A549 (cell line): ENCODE measurements at regions not wholly inside any gene's neighbourhood (a gene's known extent, or its start where the extent isn't known, plus 50 kb on each side); places are given as distances from the start of the nearest gene placed in this dataset.

Source experiments
- ATAC-seq, 2 experiments: fragments of 200-7000 bp in 1 of 2; fragments of >200 bp in 1 of 2; cut with Nextera tagmentation in 1 of 2; cut with Tn5 transposase in 1 of 2; 3 replicates each; pipeline versions ENCODE4 v1.8.0 to v1.9.1; 2018 to 2020; ENCODE audit warnings: mild to moderate bottlenecking in 1 of 2, moderate library complexity in 1 of 2
- CTCF ChIA-PET: fragments of 300-600 bp; sonication (Branson Sonifier 250); formaldehyde crosslinking; extraction: SDS; loops from one replicate; lab custom pipeline; 2021; ENCODE audit warnings: antibody characterized with exemption, inconsistent platforms; lab: Yijun Ruan, JAX
- POLR2A ChIA-PET: fragments of 350-600 bp; formaldehyde crosslinking; extraction: SDS; loops from one replicate; lab custom pipeline; 2021; ENCODE audit warnings: antibody characterized with exemption, inconsistent platforms; lab: Yijun Ruan, JAX
- DNase-seq, 2 experiments: peaks; one replicate each; pipeline versions ENCODE4 v3.0.0 to v3.0.0-alpha.2; 2011 to 2016; ENCODE audit warnings: low read depth in 1 of 2, low spot score in 1 of 2
- FAIRE-seq: peaks from 2 replicates; lab custom pipeline; 2011; peaks lifted over from hg19 to GRCh38; lab: Jason Lieb, UNC
- H3K27ac ChIP-seq, 2 experiments: fragments of >200 bp; sonication (Bioruptor Twin); formaldehyde crosslinking; 3 replicates each; pipeline ENCODE4 v1.5.1; 2016 to 2017
- H3K4me1 ChIP-seq: fragments of >200 bp; sonication (Bioruptor Twin); formaldehyde crosslinking; 3 replicates; pipeline ENCODE4 v1.6.1; 2016
- H3K4me2 ChIP-seq: fragments of >200 bp; sonication (Bioruptor Twin); formaldehyde crosslinking; 3 replicates; pipeline ENCODE4 v1.6.1; 2016
- H3K4me3 ChIP-seq: fragments of >200 bp; sonication (Bioruptor Twin); formaldehyde crosslinking; 3 replicates; pipeline ENCODE4 v1.5.1; 2016
- H3K9me3 ChIP-seq: fragments of >200 bp; sonication (Bioruptor Twin); formaldehyde crosslinking; 3 replicates; pipeline ENCODE4 v1.6.1; 2016
- CBX8 ChIP-seq: fragments of 200-600 bp; sonication (generic); IDR thresholded peaks from 2 replicates; pipeline ENCODE4 v1.6.1; 2016
- CHD4 ChIP-seq: fragments of 200-600 bp; sonication (generic); IDR thresholded peaks from 2 replicates; pipeline ENCODE4 v1.6.1; 2016; ENCODE audit warnings: antibody characterized with exemption, mild to moderate bottlenecking, borderline replicate concordance
- FOSB ChIP-seq: fragments of 250-450 bp; sonication (Bioruptor Pico); IDR thresholded peaks from 2 replicates; pipeline ENCODE4 v1.5.0; 2020; ENCODE audit warnings: mild to moderate bottlenecking, moderate library complexity
- FOXS1 ChIP-seq: fragments of 250-450 bp; sonication (Bioruptor Pico); IDR thresholded peaks from 2 replicates; pipeline ENCODE4 v1.5.0; 2020; ENCODE audit warnings: mild to moderate bottlenecking, moderate library complexity
- HEYL ChIP-seq: fragments of 250-450 bp; sonication (Bioruptor Pico); IDR thresholded peaks from 2 replicates; pipeline ENCODE4 v1.8.0; 2021; ENCODE audit warnings: mild to moderate bottlenecking, moderate library complexity
- HOXA7 ChIP-seq: fragments of 250-450 bp; sonication (Bioruptor Pico); IDR thresholded peaks from 2 replicates; pipeline ENCODE4 v1.5.0; 2020; ENCODE audit warnings: mild to moderate bottlenecking, moderate library complexity
- HOXB5 ChIP-seq: fragments of 250-450 bp; sonication (Bioruptor Pico); IDR thresholded peaks from 2 replicates; pipeline ENCODE4 v1.5.0; 2020; ENCODE audit warnings: mild to moderate bottlenecking, moderate library complexity
- JUNB ChIP-seq: fragments of >200 bp; sonication (Bioruptor Twin); formaldehyde crosslinking; IDR thresholded peaks from 2 replicates; pipeline ENCODE4 v1.6.1; 2016
- KDM1A ChIP-seq: fragments of 200-600 bp; sonication (generic); IDR thresholded peaks from 2 replicates; pipeline ENCODE4 v1.6.1; 2016; ENCODE audit warnings: low read depth, mild to moderate bottlenecking
- MAZ ChIP-seq: fragments of 150-350 bp; IDR thresholded peaks from 2 replicates; pipeline ENCODE4 v1.6.1; 2014; ENCODE audit warnings: antibody characterized with exemption, low read depth, low read length, borderline replicate concordance
- MYC ChIP-seq: IDR thresholded peaks from 2 replicates; pipeline ENCODE4 v1.6.1; 2012; ENCODE audit warnings: mild to moderate bottlenecking, inconsistent platforms, low read length, improper control_type of control experiment, borderline replicate concordance
- NR3C1 ChIP-seq: fragments of >200 bp; sonication (Bioruptor Twin); formaldehyde crosslinking; IDR thresholded peaks from 3 replicates; pipeline ENCODE4 v1.6.1; 2017
- POLR2A ChIP-seq: IDR thresholded peaks from 2 replicates; pipeline ENCODE4 v1.6.1; 2012; ENCODE audit warnings: mild to moderate bottlenecking, low read length
- RAD21 ChIP-seq, 2 experiments: fragments of >200 bp in 1 of 2; sonication (Bioruptor Twin) in 1 of 2; formaldehyde crosslinking in 1 of 2; IDR thresholded peaks in 1 of 2; conservative IDR thresholded peaks in 1 of 2; 2 replicates in 1 of 2; 3 replicates in 1 of 2; pipeline ENCODE4 v1.6.1; 2012 to 2018; ENCODE audit warnings: inconsistent platforms in 1 of 2
- RCOR1 ChIP-seq: fragments of 150-350 bp; IDR thresholded peaks from 2 replicates; pipeline ENCODE4 v1.6.1; 2014; ENCODE audit warnings: antibody characterized with exemption, low read length, low read depth
- RNF2 ChIP-seq: fragments of 200-600 bp; sonication (generic); IDR thresholded peaks from 2 replicates; pipeline ENCODE4 v1.6.1; 2016; ENCODE audit warnings: low read depth, mild to moderate bottlenecking, antibody characterized with exemption, moderate library complexity, borderline replicate concordance
- TFCP2L1 ChIP-seq: fragments of 250-450 bp; sonication (Bioruptor Pico); IDR thresholded peaks from 2 replicates; pipeline ENCODE4 v1.5.0; 2021; ENCODE audit warnings: mild to moderate bottlenecking
- TP53 ChIP-seq: fragments of 250-450 bp; sonication (Bioruptor Pico); IDR thresholded peaks from 2 replicates; pipeline ENCODE4 v1.5.0; 2021; ENCODE audit warnings: mild to moderate bottlenecking, moderate library complexity
- ZC3H11A ChIP-seq: fragments of 450-650 bp; IDR thresholded peaks from 2 replicates; pipeline ENCODE4 v1.6.1; 2014; ENCODE audit warnings: antibody characterized with exemption, mild to moderate bottlenecking
- ZFP36 ChIP-seq: fragments of 450-650 bp; IDR thresholded peaks from 2 replicates; pipeline ENCODE4 v1.6.1; 2014; ENCODE audit warnings: borderline replicate concordance; ENCODE audit not compliant: partially characterized antibody
- ZNF302 ChIP-seq: fragments of 250-450 bp; sonication (Bioruptor Pico); IDR thresholded peaks from 2 replicates; pipeline ENCODE4 v1.9.0; 2021; ENCODE audit warnings: inconsistent platforms, mild to moderate bottlenecking, moderate library complexity
- ZSCAN20 ChIP-seq: fragments of 250-450 bp; sonication (Bioruptor Pico); IDR thresholded peaks from 2 replicates; pipeline ENCODE4 v1.8.0; 2022; ENCODE audit warnings: mild to moderate bottlenecking, moderate library complexity
- WGBS: methylation state at CpG from one replicate; pipeline ENCODE4 v1.1.6; 2017; ENCODE audit errors: missing lambda C conversion rate; 5-methylcytosine and 5-hydroxymethylcytosine counted together
- TF ChIP-seq, protein P1 (sequence below): IDR thresholded peaks from 2 replicates; pipeline ENCODE4 v1.6.1; 2012; ENCODE audit warnings: low read depth, borderline replicate concordance
- TF ChIP-seq, protein P2 (sequence below): IDR thresholded peaks from 2 replicates; pipeline ENCODE4 v1.6.1; 2012
- TF ChIP-seq, protein P3 (sequence below): fragments of 250-450 bp; sonication (Bioruptor Pico); IDR thresholded peaks from 2 replicates; pipeline ENCODE4 v1.5.0; 2020; ENCODE audit warnings: low read depth, mild to moderate bottlenecking, moderate library complexity
- TF ChIP-seq, protein P4 (sequence below): fragments of >200 bp; sonication (Bioruptor Twin); formaldehyde crosslinking; IDR thresholded peaks from 3 replicates; pipeline ENCODE4 v1.5.1; 2016
- TF ChIP-seq, protein P5 (sequence below): fragments of >200 bp; sonication (Bioruptor Twin); formaldehyde crosslinking; IDR thresholded peaks from 3 replicates; pipeline ENCODE4 v1.6.1; 2016
- TF ChIP-seq, protein P6 (sequence below): fragments of 250-450 bp; sonication (Bioruptor Pico); IDR thresholded peaks from 2 replicates; pipeline ENCODE4 v1.5.0; 2021; ENCODE audit warnings: mild to moderate bottlenecking, moderate library complexity, borderline replicate concordance

DNA sequence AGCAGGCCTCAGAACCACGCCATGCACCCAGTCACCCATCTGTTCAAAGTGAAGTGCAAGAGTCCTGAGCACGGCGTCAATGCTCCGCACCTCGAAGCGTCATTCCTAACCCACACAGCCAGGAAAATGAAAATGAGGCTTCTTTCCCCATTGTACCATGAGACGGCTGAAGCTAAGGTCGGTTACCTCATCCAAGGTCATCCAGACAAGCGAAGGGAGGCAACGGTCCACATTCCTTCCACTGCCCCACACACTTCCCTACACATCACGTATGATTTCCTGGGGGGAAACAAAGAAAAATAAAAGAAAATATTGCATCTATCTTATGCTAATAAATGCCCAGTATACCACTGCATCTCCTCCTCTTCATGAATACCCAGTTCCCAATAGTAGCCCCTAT is 113.5 kb upstream of the RAB6C start:
- CTCF ChIA-PET, result no interaction called here
- no peak for FAIRE-seq
- TF ChIP-seq POLR2A, result no peak
- TF ChIP-seq ZC3H11A, result no peak
- TF ChIP-seq, protein P1, sequence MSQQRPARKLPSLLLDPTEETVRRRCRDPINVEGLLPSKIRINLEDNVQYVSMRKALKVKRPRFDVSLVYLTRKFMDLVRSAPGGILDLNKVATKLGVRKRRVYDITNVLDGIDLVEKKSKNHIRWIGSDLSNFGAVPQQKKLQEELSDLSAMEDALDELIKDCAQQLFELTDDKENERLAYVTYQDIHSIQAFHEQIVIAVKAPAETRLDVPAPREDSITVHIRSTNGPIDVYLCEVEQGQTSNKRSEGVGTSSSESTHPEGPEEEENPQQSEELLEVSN, result no peak
- no peak for TF ChIP-seq NR3C1
- TF ChIP-seq HEYL (CRISPR knock-in tag), result no peak
- no peak for TF ChIP-seq ZNF302
- no peak for TF ChIP-seq MYC
- TF ChIP-seq TFCP2L1, result no peak
- no peak for TF ChIP-seq FOSB (CRISPR knock-in tag)
- no peak for TF ChIP-seq CHD4
- TF ChIP-seq, protein P2, sequence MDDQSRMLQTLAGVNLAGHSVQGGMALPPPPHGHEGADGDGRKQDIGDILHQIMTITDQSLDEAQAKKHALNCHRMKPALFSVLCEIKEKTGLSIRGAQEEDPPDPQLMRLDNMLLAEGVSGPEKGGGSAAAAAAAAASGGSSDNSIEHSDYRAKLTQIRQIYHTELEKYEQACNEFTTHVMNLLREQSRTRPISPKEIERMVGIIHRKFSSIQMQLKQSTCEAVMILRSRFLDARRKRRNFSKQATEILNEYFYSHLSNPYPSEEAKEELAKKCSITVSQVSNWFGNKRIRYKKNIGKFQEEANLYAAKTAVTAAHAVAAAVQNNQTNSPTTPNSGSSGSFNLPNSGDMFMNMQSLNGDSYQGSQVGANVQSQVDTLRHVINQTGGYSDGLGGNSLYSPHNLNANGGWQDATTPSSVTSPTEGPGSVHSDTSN, result no peak
- TF ChIP-seq MAZ, result no peak
- TF ChIP-seq ZFP36, result no peak
- no peak for TF ChIP-seq HOXA7
- TF ChIP-seq TP53 (CRISPR knock-in tag), result no peak
- TF ChIP-seq, protein P3, sequence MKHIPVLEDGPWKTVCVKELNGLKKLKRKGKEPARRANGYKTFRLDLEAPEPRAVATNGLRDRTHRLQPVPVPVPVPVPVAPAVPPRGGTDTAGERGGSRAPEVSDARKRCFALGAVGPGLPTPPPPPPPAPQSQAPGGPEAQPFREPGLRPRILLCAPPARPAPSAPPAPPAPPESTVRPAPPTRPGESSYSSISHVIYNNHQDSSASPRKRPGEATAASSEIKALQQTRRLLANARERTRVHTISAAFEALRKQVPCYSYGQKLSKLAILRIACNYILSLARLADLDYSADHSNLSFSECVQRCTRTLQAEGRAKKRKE (CRISPR knock-in tag), result no peak
- TF ChIP-seq, all 56 proteins: peak for 0
- WGBS, result 86% methylated on average over 11 of the region's 11 CpGs
- H3K4me3 ChIP-seq, result no peak overlapping the region
- DNase-seq (no peak), ATAC-seq (no peak)
- no peak overlapping the region for H3K27ac ChIP-seq
- no peaks in the 10 kb centered on the region for H3K4me1 ChIP-seq
- no peak overlapping the region for H3K4me2 ChIP-seq
- POLR2A ChIA-PET, result no interaction called here
- H3K9me3 ChIP-seq, result no peaks in the 10 kb centered on the region

DNA sequence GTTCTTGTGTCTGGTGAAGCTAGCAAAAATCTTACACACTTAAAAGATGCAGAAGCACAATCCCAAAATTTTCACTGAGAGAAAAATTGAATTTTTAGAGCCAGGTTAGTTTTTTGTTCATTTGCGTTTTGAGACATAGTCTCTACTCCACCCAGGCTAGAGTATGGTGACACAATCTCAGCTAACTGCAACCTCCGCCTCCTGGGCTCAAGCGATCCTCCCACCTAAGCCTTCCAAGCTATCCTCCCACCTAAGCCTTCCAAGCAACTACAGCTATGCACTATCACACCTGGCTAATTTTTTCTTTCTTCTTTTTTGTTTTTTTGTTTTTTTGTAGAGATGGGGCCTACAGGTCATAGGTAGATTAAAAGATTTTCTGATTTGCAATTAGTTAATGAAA is 113.1 kb upstream of the RAB6C start:
- H3K4me3 ChIP-seq, result no peak overlapping the region
- WGBS, result 90% methylated on average over 3 of the region's 3 CpGs
- ChIA-PET CTCF (no interaction called here), POLR2A (no interaction called here)
- no peak for TF ChIP-seq RCOR1
- no peak for TF ChIP-seq NR3C1
- no peak for TF ChIP-seq ZSCAN20 (CRISPR knock-in tag)
- TF ChIP-seq HOXB5 (CRISPR knock-in tag), result no peak
- TF ChIP-seq RAD21 (conservative IDR thresholded peaks at IDR 0.05 in 1 of 2, IDR thresholded peaks at IDR 0.05 in 1 of 2), result no peak
- no peak for ATAC-seq
- no peaks in the 10 kb centered on the region for H3K9me3 ChIP-seq
- no peak overlapping the region for H3K4me2 ChIP-seq
- no peaks in the 10 kb centered on the region for H3K4me1 ChIP-seq
- no peak overlapping the region for H3K27ac ChIP-seq
- no peak for DNase-seq
- FAIRE-seq, result no peak

DNA sequence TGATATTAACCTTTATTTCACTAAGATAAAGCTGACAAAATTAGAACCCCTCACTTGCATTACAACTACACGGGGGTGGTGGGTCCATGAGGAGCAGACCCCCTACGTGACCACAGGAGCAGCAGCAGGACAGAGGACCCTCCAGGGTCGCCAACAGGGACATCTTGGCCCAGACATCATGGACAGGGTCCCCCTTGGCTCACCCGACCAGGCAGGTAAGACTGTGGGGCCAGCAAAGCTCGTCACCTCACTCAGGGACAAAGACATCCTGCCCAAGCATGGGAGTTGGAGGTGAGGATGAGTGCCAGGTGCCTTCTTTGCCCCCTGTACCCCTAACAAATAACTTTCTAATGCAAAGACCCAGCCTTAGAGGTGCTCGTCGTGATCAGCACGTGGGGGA is 111.3 kb upstream of the RAB6C start:
- no peaks in the 10 kb centered on the region for H3K9me3 ChIP-seq
- 18% methylated on average over 7 of the region's 8 CpGs for WGBS
- no peak overlapping the region for H3K4me2 ChIP-seq
- no peak overlapping the region for H3K27ac ChIP-seq
- ATAC-seq (no peak), FAIRE-seq (no peak), DNase-seq (no peak)
- no peaks in the 10 kb centered on the region for H3K4me1 ChIP-seq
- H3K4me3 ChIP-seq, result no peak overlapping the region
- ChIA-PET POLR2A (no interaction called here), CTCF (interaction anchor here (2.0 to 2.9 kb wide), 2 partner anchors 9 to 18 kb away, joined by 5 to 8 read pairs; no protein-coding TSS in a partner anchor)
- TF ChIP-seq FOSB (CRISPR knock-in tag) (no peak), KDM1A (no peak), HOXB5 (CRISPR knock-in tag) (no peak), FOXS1 (no peak), ZFP36 (no peak), JUNB (no peak), MAZ (no peak), RAD21 (conservative IDR thresholded peaks at IDR 0.05 in 1 of 2, IDR thresholded peaks at IDR 0.05 in 1 of 2) (no peak), RNF2 (no peak), NR3C1 (no peak), RCOR1 (no peak), CBX8 (no peak)
- TF ChIP-seq, protein P4, sequence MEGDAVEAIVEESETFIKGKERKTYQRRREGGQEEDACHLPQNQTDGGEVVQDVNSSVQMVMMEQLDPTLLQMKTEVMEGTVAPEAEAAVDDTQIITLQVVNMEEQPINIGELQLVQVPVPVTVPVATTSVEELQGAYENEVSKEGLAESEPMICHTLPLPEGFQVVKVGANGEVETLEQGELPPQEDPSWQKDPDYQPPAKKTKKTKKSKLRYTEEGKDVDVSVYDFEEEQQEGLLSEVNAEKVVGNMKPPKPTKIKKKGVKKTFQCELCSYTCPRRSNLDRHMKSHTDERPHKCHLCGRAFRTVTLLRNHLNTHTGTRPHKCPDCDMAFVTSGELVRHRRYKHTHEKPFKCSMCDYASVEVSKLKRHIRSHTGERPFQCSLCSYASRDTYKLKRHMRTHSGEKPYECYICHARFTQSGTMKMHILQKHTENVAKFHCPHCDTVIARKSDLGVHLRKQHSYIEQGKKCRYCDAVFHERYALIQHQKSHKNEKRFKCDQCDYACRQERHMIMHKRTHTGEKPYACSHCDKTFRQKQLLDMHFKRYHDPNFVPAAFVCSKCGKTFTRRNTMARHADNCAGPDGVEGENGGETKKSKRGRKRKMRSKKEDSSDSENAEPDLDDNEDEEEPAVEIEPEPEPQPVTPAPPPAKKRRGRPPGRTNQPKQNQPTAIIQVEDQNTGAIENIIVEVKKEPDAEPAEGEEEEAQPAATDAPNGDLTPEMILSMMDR, result no peak
- TF ChIP-seq, protein P5, sequence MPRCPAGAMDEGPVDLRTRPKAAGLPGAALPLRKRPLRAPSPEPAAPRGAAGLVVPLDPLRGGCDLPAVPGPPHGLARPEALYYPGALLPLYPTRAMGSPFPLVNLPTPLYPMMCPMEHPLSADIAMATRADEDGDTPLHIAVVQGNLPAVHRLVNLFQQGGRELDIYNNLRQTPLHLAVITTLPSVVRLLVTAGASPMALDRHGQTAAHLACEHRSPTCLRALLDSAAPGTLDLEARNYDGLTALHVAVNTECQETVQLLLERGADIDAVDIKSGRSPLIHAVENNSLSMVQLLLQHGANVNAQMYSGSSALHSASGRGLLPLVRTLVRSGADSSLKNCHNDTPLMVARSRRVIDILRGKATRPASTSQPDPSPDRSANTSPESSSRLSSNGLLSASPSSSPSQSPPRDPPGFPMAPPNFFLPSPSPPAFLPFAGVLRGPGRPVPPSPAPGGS, result no peak
- TF ChIP-seq, protein P6, sequence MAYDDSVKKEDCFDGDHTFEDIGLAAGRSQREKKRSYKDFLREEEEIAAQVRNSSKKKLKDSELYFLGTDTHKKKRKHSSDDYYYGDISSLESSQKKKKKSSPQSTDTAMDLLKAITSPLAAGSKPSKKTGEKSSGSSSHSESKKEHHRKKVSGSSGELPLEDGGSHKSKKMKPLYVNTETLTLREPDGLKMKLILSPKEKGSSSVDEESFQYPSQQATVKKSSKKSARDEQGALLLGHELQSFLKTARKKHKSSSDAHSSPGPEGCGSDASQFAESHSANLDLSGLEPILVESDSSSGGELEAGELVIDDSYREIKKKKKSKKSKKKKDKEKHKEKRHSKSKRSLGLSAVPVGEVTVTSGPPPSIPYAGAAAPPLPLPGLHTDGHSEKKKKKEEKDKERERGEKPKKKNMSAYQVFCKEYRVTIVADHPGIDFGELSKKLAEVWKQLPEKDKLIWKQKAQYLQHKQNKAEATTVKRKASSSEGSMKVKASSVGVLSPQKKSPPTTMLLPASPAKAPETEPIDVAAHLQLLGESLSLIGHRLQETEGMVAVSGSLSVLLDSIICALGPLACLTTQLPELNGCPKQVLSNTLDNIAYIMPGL (CRISPR knock-in tag), result no peak
